Hepatocyte (in vitro differentiated cells): ENCODE measurements at regions not wholly inside any gene's neighbourhood (a gene's known extent, or its start where the extent isn't known, plus 50 kb on each side); places are given as distances from the start of the nearest gene placed in this dataset.

Source experiments
- CTCF ChIP-seq: fragments of 200-600 bp; sonication (generic); IDR thresholded peaks from 2 replicates; pipeline ENCODE4 v1.5.1; 2016; ENCODE audit warnings: antibody characterized with exemption, mild to moderate bottlenecking; ENCODE audit not compliant: poor library complexity
- EZH2 ChIP-seq: fragments of 200-600 bp; sonication (generic); IDR thresholded peaks from 2 replicates; pipeline ENCODE4 v1.6.1; 2016; ENCODE audit warnings: antibody characterized with exemption, mild to moderate bottlenecking, borderline replicate concordance
- EZH2phosphoT487 ChIP-seq: fragments of 200-600 bp; sonication (generic); IDR thresholded peaks from one replicate; pipeline ENCODE4 v1.6.1; 2018; ENCODE audit warnings: antibody characterized with exemption, mild to moderate bottlenecking, low read depth, moderate library complexity; ENCODE audit not compliant: unreplicated experiment, severe bottlenecking

GRCh38 chr16:79973320-79973719 lies 372.8 kb upstream of the MAF start:
- TF ChIP-seq CTCF (no peak), EZH2 (no peak), EZH2phosphoT487 (no peak)
